GM12878 (cell line): ENCODE measurements at regions not wholly inside any gene's neighbourhood (a gene's known extent, or its start where the extent isn't known, plus 50 kb on each side); places are given as distances from the start of the nearest gene placed in this dataset.

Experiments
- ATAC-seq: fragments of 200-7000 bp; cut with Tn5 transposase; 3 replicates; pipeline ENCODE4 v1.9.1; 2020; ENCODE audit warnings: mild to moderate bottlenecking, moderate library complexity
- BruUV-seq: library from RNA; stranded (reverse); fragments of 400-500 nt; replicated peaks from 2 replicates; lab custom pipeline; 2021; lab: Mats Ljungman, UMichigan
- CTCF ChIA-PET: fragments of 300-600 bp; sonication (Branson Sonifier 250); formaldehyde crosslinking; extraction: SDS; loops from one replicate; lab custom pipeline; 2021; ENCODE audit warnings: inconsistent platforms; lab: Yijun Ruan, JAX
- POLR2A ChIA-PET: fragments of 350-600 bp; formaldehyde crosslinking; extraction: SDS; loops from one replicate; lab custom pipeline; 2021; ENCODE audit warnings: inconsistent platforms; lab: Charles Lee
- RAD21 ChIA-PET: fragments of 300-600 bp; sonication (Branson Sonifier 250); formaldehyde crosslinking; loops from one replicate; lab custom pipeline; 2023; ENCODE audit warnings: antibody characterized with exemption; ENCODE audit not compliant: unreplicated experiment; lab: Charles Lee
- SMC1A ChIA-PET: fragments of 300-600 bp; sonication (Branson Sonifier 250); formaldehyde crosslinking; loops from one replicate; lab custom pipeline; 2023; ENCODE audit not compliant: unreplicated experiment, uncharacterized antibody; lab: Charles Lee
- DNase-seq: peaks from one replicate; pipeline ENCODE4 v3.0.0-alpha.2; 2011; ENCODE audit warnings: low read depth, low spot score
- FAIRE-seq: peaks from 3 replicates; lab custom pipeline; 2011; peaks lifted over from hg19 to GRCh38; lab: Jason Lieb, UNC
- H2AFZ ChIP-seq: 2 replicates; pipeline ENCODE4 v1.6.0; 2011; ENCODE audit warnings: low read depth, low read length, control low read depth; ENCODE audit not compliant: control insufficient read depth
- H3K27ac ChIP-seq: 2 replicates; pipeline ENCODE4 v1.5.1; 2011; ENCODE audit warnings: control low read depth; ENCODE audit not compliant: control insufficient read depth, insufficient read depth
- H3K27me3 ChIP-seq, 2 experiments: replicated peaks in 1 of 2; 2 replicates each; pipeline versions ENCODE4 v1.6.0 to v1.6.1; 2011; ENCODE audit warnings: low read length in 1 of 2; ENCODE audit not compliant: control insufficient read depth in 2 of 2, insufficient read depth in 2 of 2
- H3K36me3 ChIP-seq, 2 experiments: 2 replicates each; pipeline ENCODE4 v1.5.1; 2011; ENCODE audit warnings: low read length in 1 of 2; ENCODE audit not compliant: control insufficient read depth in 2 of 2, insufficient read depth in 2 of 2
- H3K4me1 ChIP-seq: 2 replicates; pipeline ENCODE4 v1.6.1; 2011; ENCODE audit warnings: mild to moderate bottlenecking, low read length, moderate library complexity, mixed read lengths; ENCODE audit not compliant: control insufficient read depth, insufficient read depth
- H3K4me2 ChIP-seq: 2 replicates; pipeline ENCODE4 v1.6.0; 2011; ENCODE audit warnings: control low read depth; ENCODE audit not compliant: control insufficient read depth, insufficient read depth
- H3K4me3 ChIP-seq: fragments of 200-600 bp; sonication (generic); 2 replicates; pipeline ENCODE4 v1.5.1; 2016
- H3K79me2 ChIP-seq: 2 replicates; pipeline ENCODE4 v1.6.0; 2011; ENCODE audit warnings: low read length; ENCODE audit not compliant: control insufficient read depth, insufficient read depth
- H3K9ac ChIP-seq: 2 replicates; pipeline ENCODE4 v1.8.0; 2011; ENCODE audit warnings: low read length, control low read depth, mixed read lengths; ENCODE audit not compliant: control insufficient read depth, insufficient read depth
- H3K9me3 ChIP-seq: replicated peaks from 3 replicates; pipeline ENCODE4 v1.5.1; 2011; ENCODE audit warnings: mild to moderate bottlenecking, low read length; ENCODE audit not compliant: control insufficient read depth, insufficient read depth
- H4K20me1 ChIP-seq: 2 replicates; pipeline ENCODE4 v1.6.0; 2011; ENCODE audit not compliant: control insufficient read depth, insufficient read depth
- WGBS: methylation state at CpG from one replicate; pipeline ENCODE4 v1.1.6; 2016; ENCODE audit warnings: low lambda C conversion rate; ENCODE audit not compliant: insufficient replicate concordance, insufficient coverage; ENCODE audit errors: missing lambda C conversion rate; 5-methylcytosine and 5-hydroxymethylcytosine counted together
- in situ Hi-C: fragments of 300-500 bp; cut with MboI; formaldehyde crosslinking; loops from 9 replicates; pipeline ENCODE4 v1.14.3; 2018; ENCODE audit warnings: mixed read lengths
- intact Hi-C: fragments of 100-400 bp; cut with micrococcal nuclease; formaldehyde crosslinking; loops from one replicate; pipeline ENCODE4 v1.14.2; 2022; ENCODE audit not compliant: unreplicated experiment
- TF ChIP-seq, protein P1 (sequence below), 3 experiments: IDR thresholded peaks in 2 of 3; conservative IDR thresholded peaks in 1 of 3; 2 replicates each; pipeline ENCODE4 v1.5.1; 2011; ENCODE audit warnings: low read depth in 3 of 3, low read length in 3 of 3, mild to moderate bottlenecking in 3 of 3, control low read depth in 2 of 3, moderate library complexity in 2 of 3, inconsistent platforms in 1 of 3, mixed read lengths in 1 of 3; ENCODE audit not compliant: control insufficient read depth in 2 of 3, insufficient read depth in 1 of 3; ENCODE audit errors: extremely low read depth in 1 of 3
- TF ChIP-seq, protein P2 (sequence below): fragments of 450-650 bp; formaldehyde crosslinking; IDR thresholded peaks from 2 replicates; pipeline ENCODE4 v1.4.0; 2020; ENCODE audit warnings: mild to moderate bottlenecking, moderate library complexity

DNA sequence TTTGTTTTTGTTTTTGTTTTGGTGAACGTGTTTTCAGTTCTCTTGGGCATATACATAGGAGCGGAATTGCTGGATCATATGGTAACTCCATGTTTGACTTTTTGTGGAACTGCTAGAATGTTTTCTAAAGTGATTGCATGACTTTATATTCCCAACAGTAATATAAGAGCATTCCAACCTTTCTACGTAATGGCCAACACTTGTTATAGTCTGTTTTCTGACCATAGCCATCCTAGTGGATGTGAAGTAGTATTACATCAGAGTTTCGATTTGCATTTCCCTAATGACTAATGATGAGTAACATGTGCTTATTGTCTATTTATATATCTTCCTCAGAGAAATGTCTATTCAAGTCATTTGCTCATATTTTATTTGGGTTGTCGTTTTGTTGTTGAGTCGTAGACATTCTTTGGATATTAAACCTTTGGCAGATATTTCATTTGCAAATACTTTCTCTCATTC lies 268.7 kb downstream of the AEBP2 start:
- in situ Hi-C loops, result no loop called here
- ChIA-PET SMC1A (no interaction called here), POLR2A (no interaction called here)
- no peak overlapping the region for H3K4me2 ChIP-seq
- 38% methylated on average over 6 of the region's 6 CpGs for WGBS
- no peaks in the 10 kb centered on the region for H3K4me1 ChIP-seq
- no peaks in the 10 kb centered on the region for H3K9me3 ChIP-seq
- no peak overlapping the region for H3K27ac ChIP-seq
- H3K36me3 ChIP-seq, result no peaks in the 10 kb centered on the region
- H4K20me1 ChIP-seq, result no peaks in the 10 kb centered on the region
- TF ChIP-seq, protein P1, sequence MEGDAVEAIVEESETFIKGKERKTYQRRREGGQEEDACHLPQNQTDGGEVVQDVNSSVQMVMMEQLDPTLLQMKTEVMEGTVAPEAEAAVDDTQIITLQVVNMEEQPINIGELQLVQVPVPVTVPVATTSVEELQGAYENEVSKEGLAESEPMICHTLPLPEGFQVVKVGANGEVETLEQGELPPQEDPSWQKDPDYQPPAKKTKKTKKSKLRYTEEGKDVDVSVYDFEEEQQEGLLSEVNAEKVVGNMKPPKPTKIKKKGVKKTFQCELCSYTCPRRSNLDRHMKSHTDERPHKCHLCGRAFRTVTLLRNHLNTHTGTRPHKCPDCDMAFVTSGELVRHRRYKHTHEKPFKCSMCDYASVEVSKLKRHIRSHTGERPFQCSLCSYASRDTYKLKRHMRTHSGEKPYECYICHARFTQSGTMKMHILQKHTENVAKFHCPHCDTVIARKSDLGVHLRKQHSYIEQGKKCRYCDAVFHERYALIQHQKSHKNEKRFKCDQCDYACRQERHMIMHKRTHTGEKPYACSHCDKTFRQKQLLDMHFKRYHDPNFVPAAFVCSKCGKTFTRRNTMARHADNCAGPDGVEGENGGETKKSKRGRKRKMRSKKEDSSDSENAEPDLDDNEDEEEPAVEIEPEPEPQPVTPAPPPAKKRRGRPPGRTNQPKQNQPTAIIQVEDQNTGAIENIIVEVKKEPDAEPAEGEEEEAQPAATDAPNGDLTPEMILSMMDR (IDR thresholded peaks at IDR 0.05 in 2 of 3, conservative IDR thresholded peaks at IDR 0.05 in 1 of 3; ENCODE audit: control insufficient read depth in 2 of 3, extremely low read depth in 1 of 3, insufficient read depth in 1 of 3, low read depth in 3 of 3, low read length in 3 of 3), result peak in 1 of 3 experiments; percentile 1; a peak in 1 of 6 replicates
- TF ChIP-seq, protein P2, sequence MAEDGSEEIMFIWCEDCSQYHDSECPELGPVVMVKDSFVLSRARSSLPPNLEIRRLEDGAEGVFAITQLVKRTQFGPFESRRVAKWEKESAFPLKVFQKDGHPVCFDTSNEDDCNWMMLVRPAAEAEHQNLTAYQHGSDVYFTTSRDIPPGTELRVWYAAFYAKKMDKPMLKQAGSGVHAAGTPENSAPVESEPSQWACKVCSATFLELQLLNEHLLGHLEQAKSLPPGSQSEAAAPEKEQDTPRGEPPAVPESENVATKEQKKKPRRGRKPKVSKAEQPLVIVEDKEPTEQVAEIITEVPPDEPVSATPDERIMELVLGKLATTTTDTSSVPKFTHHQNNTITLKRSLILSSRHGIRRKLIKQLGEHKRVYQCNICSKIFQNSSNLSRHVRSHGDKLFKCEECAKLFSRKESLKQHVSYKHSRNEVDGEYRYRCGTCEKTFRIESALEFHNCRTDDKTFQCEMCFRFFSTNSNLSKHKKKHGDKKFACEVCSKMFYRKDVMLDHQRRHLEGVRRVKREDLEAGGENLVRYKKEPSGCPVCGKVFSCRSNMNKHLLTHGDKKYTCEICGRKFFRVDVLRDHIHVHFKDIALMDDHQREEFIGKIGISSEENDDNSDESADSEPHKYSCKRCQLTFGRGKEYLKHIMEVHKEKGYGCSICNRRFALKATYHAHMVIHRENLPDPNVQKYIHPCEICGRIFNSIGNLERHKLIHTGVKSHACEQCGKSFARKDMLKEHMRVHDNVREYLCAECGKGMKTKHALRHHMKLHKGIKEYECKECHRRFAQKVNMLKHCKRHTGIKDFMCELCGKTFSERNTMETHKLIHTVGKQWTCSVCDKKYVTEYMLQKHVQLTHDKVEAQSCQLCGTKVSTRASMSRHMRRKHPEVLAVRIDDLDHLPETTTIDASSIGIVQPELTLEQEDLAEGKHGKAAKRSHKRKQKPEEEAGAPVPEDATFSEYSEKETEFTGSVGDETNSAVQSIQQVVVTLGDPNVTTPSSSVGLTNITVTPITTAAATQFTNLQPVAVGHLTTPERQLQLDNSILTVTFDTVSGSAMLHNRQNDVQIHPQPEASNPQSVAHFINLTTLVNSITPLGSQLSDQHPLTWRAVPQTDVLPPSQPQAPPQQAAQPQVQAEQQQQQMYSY (CRISPR knock-in tag), result no peak
- TF ChIP-seq, all 136 proteins: peak for 1
- no TSS peak for BruUV-seq
- DNase-seq (no peak), ATAC-seq (no peak), FAIRE-seq (no peak)
- Histone ChIP-seq H2AFZ (no peak overlapping the region), H3K9ac (no peak overlapping the region), H3K4me3 (no peak overlapping the region), H3K27me3 (no peaks in the 10 kb centered on the region), H3K79me2 (no peaks in the 10 kb centered on the region)
- ChIA-PET RAD21 (no interaction called here), CTCF (no interaction called here)
- intact Hi-C loops, result no loop called here
